WERI-Rb-1 (cell line): ENCODE measurements at regions not wholly inside any gene's neighbourhood (a gene's known extent, or its start where the extent isn't known, plus 50 kb on each side); places are given as distances from the start of the nearest gene placed in this dataset.

Source experiments
- DNase-seq: peaks from one replicate; pipeline ENCODE4 v3.0.0-alpha.2; 2020
- H3K27ac ChIP-seq: fragments of 250-450 bp; sonication (Bioruptor Pico); 2 replicates; pipeline ENCODE4 v1.5.1; 2020; ENCODE audit warnings: mild to moderate bottlenecking, moderate library complexity
- H3K27me3 ChIP-seq: fragments of 250-450 bp; sonication (Bioruptor Pico); 2 replicates; pipeline ENCODE4 v1.5.1; 2021; ENCODE audit warnings: mild to moderate bottlenecking, low read depth, moderate library complexity; ENCODE audit not compliant: insufficient read depth, severe bottlenecking
- H3K36me3 ChIP-seq: fragments of 250-450 bp; sonication (Bioruptor Pico); 2 replicates; pipeline ENCODE4 v1.5.1; 2020; ENCODE audit warnings: mild to moderate bottlenecking, moderate library complexity
- H3K4me3 ChIP-seq: 2 replicates; pipeline ENCODE4 v1.5.1; 2011; ENCODE audit warnings: low read depth, mild to moderate bottlenecking, control low read depth, low read length
- H3K9me3 ChIP-seq: fragments of 250-450 bp; sonication (Bioruptor Pico); 2 replicates; pipeline ENCODE4 v1.5.1; 2021; ENCODE audit warnings: mild to moderate bottlenecking, moderate library complexity; ENCODE audit not compliant: severe bottlenecking
- CTCF ChIP-seq: IDR thresholded peaks from 2 replicates; pipeline ENCODE4 v1.5.1; 2011; ENCODE audit warnings: low read depth, mild to moderate bottlenecking, control low read depth, inconsistent platforms, low read length

GRCh38 chr2:78175645-78176044, 653.5 kb upstream of the LRRTM4 start:
- Histone ChIP-seq H3K36me3 (no peaks in the 10 kb centered on the region), H3K9me3 (no peaks in the 10 kb centered on the region), H3K27ac (no peak overlapping the region), H3K27me3 (no peaks in the 10 kb centered on the region), H3K4me3 (no peak overlapping the region)
- no peak for DNase-seq
- TF ChIP-seq CTCF = no peak

- no peak for DNase-seq
- Histone ChIP-seq H3K27ac (no peak overlapping the region), H3K9me3 (no peaks in the 10 kb centered on the region), H3K36me3 (no peaks in the 10 kb centered on the region), H3K4me3 (no peak overlapping the region), H3K27me3 (no peaks in the 10 kb centered on the region)
- no peak for TF ChIP-seq CTCF
Measured at GRCh38 chr2:78201064-78201575, 678.9 kb upstream of the LRRTM4 start.

- H3K9me3 ChIP-seq = no peaks in the 10 kb centered on the region
- H3K27me3 ChIP-seq = no peaks in the 10 kb centered on the region
- no peak for TF ChIP-seq CTCF
- H3K27ac ChIP-seq = no peak overlapping the region
- no peak for DNase-seq
- H3K36me3 ChIP-seq = no peaks in the 10 kb centered on the region
- H3K4me3 ChIP-seq = no peak overlapping the region
Measured at GRCh38 chr2:78202366-78202765, 680.2 kb upstream of the LRRTM4 start.

GRCh38 chr2:78202986-78203670, 681.0 kb upstream of the LRRTM4 start:
- no peak for TF ChIP-seq CTCF
- DNase-seq = no peak
- Histone ChIP-seq H3K36me3 (no peaks in the 10 kb centered on the region), H3K9me3 (no peaks in the 10 kb centered on the region), H3K27me3 (no peaks in the 10 kb centered on the region), H3K4me3 (no peak overlapping the region), H3K27ac (no peak overlapping the region)

- no peak overlapping the region for H3K27ac ChIP-seq
- H3K9me3 ChIP-seq = no peaks in the 10 kb centered on the region
- no peak for TF ChIP-seq CTCF
- H3K27me3 ChIP-seq = no peaks in the 10 kb centered on the region
- no peak for DNase-seq
- no peaks in the 10 kb centered on the region for H3K36me3 ChIP-seq
- H3K4me3 ChIP-seq = no peak overlapping the region
Measured at GRCh38 chr2:78218066-78218465, 695.9 kb upstream of the LRRTM4 start.

- no peaks in the 10 kb centered on the region for H3K9me3 ChIP-seq
- H3K27ac ChIP-seq = no peak overlapping the region
- no peak for TF ChIP-seq CTCF
- H3K36me3 ChIP-seq = no peaks in the 10 kb centered on the region
- H3K27me3 ChIP-seq = no peaks in the 10 kb centered on the region
- DNase-seq = no peak
- no peak overlapping the region for H3K4me3 ChIP-seq
Measured at GRCh38 chr2:78237704-78238103, 715.5 kb upstream of the LRRTM4 start.
